ENCODE measurements at regions not wholly inside any gene's neighbourhood (a gene's known extent, or its start where the extent isn't known, plus 50 kb on each side); places are given as distances from the start of the nearest gene placed in this dataset.

DNA sequence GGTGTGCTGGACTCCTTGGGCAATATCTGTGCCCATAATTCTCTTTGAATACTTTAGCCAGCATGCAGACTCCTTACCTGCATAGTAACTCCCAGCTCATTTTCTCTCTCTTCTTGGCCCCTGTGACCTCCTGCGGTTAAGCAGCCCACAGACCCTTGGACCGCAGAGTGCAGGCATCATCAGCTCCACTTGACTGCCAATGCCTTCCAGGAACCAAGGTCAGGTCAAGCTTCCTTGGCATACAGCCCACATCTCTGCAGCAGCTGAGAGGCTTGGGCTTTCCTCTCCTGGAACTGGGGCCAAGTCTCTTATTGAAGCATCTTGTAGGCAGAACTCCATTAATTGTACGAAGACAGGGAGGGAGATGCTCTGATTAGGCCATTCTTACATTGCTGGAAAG is 130.1 kb upstream of the PIEZO2 start:
- TF ChIP-seq CTCF (conservative IDR thresholded peaks at IDR 0.05 in 1 of 2, IDR thresholded peaks at IDR 0.05 in 1 of 2; ENCODE audit: low read depth in 1 of 2, low read length in 2 of 2) (no peak), EZH2 (IDR thresholded peaks at IDR 0.05; ENCODE audit: low read length, missing control alignments) (no peak)
